ENCODE measurements at regions not wholly inside any gene's neighbourhood (a gene's known extent, or its start where the extent isn't known, plus 50 kb on each side); places are given as distances from the start of the nearest gene placed in this dataset.

DNA sequence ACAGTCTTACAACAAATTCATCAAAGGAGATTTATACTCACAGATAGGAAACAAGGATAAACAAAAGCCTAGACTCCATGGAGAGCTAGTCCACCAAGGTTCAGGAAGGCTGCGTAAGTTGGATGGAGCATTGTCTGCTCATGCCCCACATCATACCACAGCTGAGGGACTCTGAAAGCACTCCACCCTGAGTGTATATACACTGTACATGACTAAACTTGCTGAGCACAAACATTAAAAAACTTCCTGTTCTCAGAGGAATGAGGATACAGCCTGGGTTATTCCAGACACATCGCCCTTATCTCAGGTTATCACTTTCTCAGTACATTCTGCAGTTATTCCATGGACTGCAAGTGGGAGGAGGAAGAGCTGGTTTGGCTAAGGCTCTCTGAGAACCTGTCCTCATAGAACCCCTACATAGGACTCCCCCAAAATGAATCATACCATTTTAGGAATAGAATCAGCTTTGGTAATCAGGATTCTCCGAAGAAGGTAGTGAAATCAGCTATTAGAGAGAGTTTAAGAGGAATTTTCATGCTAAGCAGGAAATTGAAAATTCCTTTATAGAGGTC lies 58.0 kb upstream of the PRMT6 start:
- Histone ChIP-seq H3K36me3 (no peaks in the 10 kb centered on the region), H3K27me3 (no peaks in the 10 kb centered on the region), H3K9me3 (replicated peaks in 1 of 11) (0 out of 22 replicates have a peak, but pooled peaks cover 0 to 3% (median 0%) of the 10 kb centered on the region in 11 experiments), H3K9ac (no peak overlapping the region), H3K27ac (no peak overlapping the region), H3K4me3 (no peak overlapping the region), H3K4me1 (no peaks in the 10 kb centered on the region), H3K4me2 (no peak overlapping the region), H4K20me1 (no peaks in the 10 kb centered on the region)
- TF ChIP-seq Cebpa-rat (IDR thresholded peaks at IDR 0.05) = no peak

GRCh38 chr1:107000902-107001301 lies 55.6 kb upstream of the PRMT6 start:
- no peaks in the 10 kb centered on the region for H4K20me1 ChIP-seq
- TF ChIP-seq Cebpa-rat (IDR thresholded peaks at IDR 0.05) = no peak
- H3K36me3 ChIP-seq = no peaks in the 10 kb centered on the region
- H3K9ac ChIP-seq = no peak overlapping the region
- H3K4me2 ChIP-seq = no peak overlapping the region
- no peaks in the 10 kb centered on the region for H3K27me3 ChIP-seq
- no peak overlapping the region for H3K4me3 ChIP-seq
- no peak overlapping the region for H3K27ac ChIP-seq
- H3K9me3 ChIP-seq (replicated peaks in 1 of 11) = 0 out of 22 replicates have a peak, but pooled peaks cover 0 to 2% (median 0%) of the 10 kb centered on the region in 11 experiments
- no peaks in the 10 kb centered on the region for H3K4me1 ChIP-seq

GRCh38 chr1:107003972-107004371 lies 52.5 kb upstream of the PRMT6 start:
- H4K20me1 ChIP-seq = no peaks in the 10 kb centered on the region
- no peaks in the 10 kb centered on the region for H3K4me1 ChIP-seq
- no peaks in the 10 kb centered on the region for H3K9me3 ChIP-seq (replicated peaks in 1 of 11)
- no peak overlapping the region for H3K9ac ChIP-seq
- no peak overlapping the region for H3K4me2 ChIP-seq
- H3K27me3 ChIP-seq = no peaks in the 10 kb centered on the region
- TF ChIP-seq Cebpa-rat (IDR thresholded peaks at IDR 0.05) = no peak
- H3K36me3 ChIP-seq = no peaks in the 10 kb centered on the region
- H3K27ac ChIP-seq = no peak overlapping the region
- H3K4me3 ChIP-seq = no peak overlapping the region

DNA sequence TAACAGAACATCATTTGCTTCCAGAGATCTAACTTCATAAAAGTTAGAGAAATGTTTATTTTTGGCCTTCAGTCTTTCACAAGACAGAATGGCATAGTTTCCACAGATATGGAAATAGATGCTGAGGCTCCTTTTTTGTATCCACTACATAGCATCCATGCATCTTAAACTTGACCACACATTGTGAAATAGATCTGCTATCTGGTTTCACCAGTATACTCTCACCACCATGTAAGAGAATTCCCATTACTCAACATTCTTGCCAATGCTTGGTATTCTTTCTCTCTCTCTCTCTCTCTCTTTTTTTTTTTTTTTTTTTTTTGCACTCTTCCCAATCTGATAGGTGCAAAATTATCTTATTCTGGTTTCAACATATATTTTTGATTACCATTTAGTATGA lies 52.1 kb upstream of the PRMT6 start:
- no peaks in the 10 kb centered on the region for H3K27me3 ChIP-seq
- H3K4me2 ChIP-seq = no peak overlapping the region
- no peaks in the 10 kb centered on the region for H3K36me3 ChIP-seq
- H3K9ac ChIP-seq = no peak overlapping the region
- no peaks in the 10 kb centered on the region for H4K20me1 ChIP-seq
- no peak for TF ChIP-seq Cebpa-rat (IDR thresholded peaks at IDR 0.05)
- no peaks in the 10 kb centered on the region for H3K4me1 ChIP-seq
- no peak overlapping the region for H3K27ac ChIP-seq
- no peaks in the 10 kb centered on the region for H3K9me3 ChIP-seq (replicated peaks in 1 of 11)
- H3K4me3 ChIP-seq = no peak overlapping the region
